Breast epithelium (tissue), 3 donors: ENCODE measurements at regions not wholly inside any gene's neighbourhood (a gene's known extent, or its start where the extent isn't known, plus 50 kb on each side); places are given as distances from the start of the nearest gene placed in this dataset.

ENCODE experiments used
- POLR2A ChIP-seq: fragments of 450-650 bp; IDR thresholded peaks from one replicate; pipeline ENCODE4 v1.6.1; 2016; ENCODE audit warnings: antibody characterized with exemption, mild to moderate bottlenecking, moderate library complexity
- TF ChIP-seq, protein P1 (sequence below), 3 donors: fragments of 450-650 bp; IDR thresholded peaks; one replicate each; pipeline ENCODE4 v1.5.1; 2016 to 2017; ENCODE audit warnings: antibody characterized with exemption in 3 of 3, mild to moderate bottlenecking in 3 of 3, moderate library complexity in 3 of 3

DNA sequence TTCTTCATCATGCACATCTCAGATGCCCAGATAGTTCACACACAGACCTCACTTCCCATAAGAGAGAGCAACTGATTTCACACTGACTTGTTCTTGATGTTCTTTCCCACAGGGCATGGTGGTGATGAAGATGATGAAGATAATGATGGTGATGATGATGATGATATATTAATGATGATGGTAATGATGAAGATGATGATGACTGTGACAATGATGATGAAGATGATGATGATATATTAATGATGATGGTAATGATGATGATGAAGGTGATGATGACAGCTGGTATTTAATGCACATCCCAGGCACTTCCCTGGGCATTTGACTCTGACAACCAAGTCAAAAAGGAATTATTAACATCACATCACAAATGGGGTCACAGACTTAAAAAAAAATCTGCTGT, 225.2 kb downstream of the MAF start:
- TF ChIP-seq, protein P1, sequence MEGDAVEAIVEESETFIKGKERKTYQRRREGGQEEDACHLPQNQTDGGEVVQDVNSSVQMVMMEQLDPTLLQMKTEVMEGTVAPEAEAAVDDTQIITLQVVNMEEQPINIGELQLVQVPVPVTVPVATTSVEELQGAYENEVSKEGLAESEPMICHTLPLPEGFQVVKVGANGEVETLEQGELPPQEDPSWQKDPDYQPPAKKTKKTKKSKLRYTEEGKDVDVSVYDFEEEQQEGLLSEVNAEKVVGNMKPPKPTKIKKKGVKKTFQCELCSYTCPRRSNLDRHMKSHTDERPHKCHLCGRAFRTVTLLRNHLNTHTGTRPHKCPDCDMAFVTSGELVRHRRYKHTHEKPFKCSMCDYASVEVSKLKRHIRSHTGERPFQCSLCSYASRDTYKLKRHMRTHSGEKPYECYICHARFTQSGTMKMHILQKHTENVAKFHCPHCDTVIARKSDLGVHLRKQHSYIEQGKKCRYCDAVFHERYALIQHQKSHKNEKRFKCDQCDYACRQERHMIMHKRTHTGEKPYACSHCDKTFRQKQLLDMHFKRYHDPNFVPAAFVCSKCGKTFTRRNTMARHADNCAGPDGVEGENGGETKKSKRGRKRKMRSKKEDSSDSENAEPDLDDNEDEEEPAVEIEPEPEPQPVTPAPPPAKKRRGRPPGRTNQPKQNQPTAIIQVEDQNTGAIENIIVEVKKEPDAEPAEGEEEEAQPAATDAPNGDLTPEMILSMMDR (IDR thresholded peaks at IDR 0.05), result no peak
- TF ChIP-seq POLR2A, result no peak
